HepG2 (cell line): ENCODE measurements at regions not wholly inside any gene's neighbourhood (a gene's known extent, or its start where the extent isn't known, plus 50 kb on each side); places are given as distances from the start of the nearest gene placed in this dataset.

Experiments
- CBFB ChIP-seq: sonication (generic); formaldehyde crosslinking; IDR thresholded peaks from 2 replicates; pipeline ENCODE4 v1.4.0; 2020; ENCODE audit warnings: missing genetic modification reagents
- YY1 ChIP-seq: IDR thresholded peaks from 2 replicates; pipeline ENCODE4 v1.6.1; 2011; ENCODE audit warnings: low read length, low read depth, moderate library complexity, mild to moderate bottlenecking; ENCODE audit not compliant: insufficient read depth, insufficient replicate concordance
- ZNF850 ChIP-seq: sonication (generic); formaldehyde crosslinking; conservative IDR thresholded peaks from 2 replicates; pipeline ENCODE4 v1.9.0; 2021; ENCODE audit warnings: mild to moderate bottlenecking, missing genetic modification reagents

GRCh38 chr11:8832571-8833260 is 78.3 kb upstream of the AKIP1 start:
- no peak for TF ChIP-seq YY1
- no peak for TF ChIP-seq CBFB (CRISPR knock-in tag)
- no peak for TF ChIP-seq ZNF850
